ENCODE measurements at regions not wholly inside any gene's neighbourhood (a gene's known extent, or its start where the extent isn't known, plus 50 kb on each side); places are given as distances from the start of the nearest gene placed in this dataset.
A peak's percentile ranks its signal among the peaks of the same experiment; 100 is the strongest.

DNA sequence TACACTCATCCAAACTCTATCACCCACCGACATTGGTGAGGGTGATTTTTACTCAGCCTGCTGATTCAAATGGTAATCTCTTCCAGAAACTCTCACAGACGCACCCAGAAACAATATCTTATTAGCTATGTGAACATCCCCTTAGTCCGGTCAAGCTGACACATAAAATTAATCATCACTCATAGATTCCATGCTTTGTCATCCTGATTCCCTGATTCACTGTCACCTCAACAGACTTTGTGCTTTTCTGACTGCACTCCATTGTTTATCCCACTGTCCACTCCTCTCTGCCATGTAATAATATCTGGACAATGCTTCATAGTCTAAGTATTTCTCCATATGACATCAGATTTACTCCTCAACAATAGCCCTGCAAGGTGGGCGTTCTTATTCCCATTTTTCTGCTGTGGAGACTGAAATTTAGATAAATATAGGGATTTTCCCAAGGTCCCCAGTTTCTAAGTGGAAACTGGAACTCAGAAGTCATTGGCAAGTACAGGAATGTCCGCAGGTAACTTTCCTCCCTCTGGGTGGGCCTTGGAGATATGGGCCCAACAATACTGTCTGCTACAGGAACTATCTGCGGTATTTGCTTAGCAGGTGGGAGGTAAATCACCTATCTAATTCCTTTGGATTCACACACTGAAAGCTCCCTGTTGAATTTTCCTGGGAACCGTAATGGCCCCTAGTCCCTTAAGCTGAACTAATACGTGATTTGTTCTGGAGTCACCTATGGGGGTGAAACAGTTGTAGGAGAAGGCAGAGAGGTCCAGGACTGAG lies 228.6 kb upstream of the BCOR start:
- Mint-ChIP-seq H3K27ac (no peak overlapping the region), H3K4me1 (no peaks in the 10 kb centered on the region), H3K27me3 (ENCODE audit: low read depth, poor library complexity) (peaks cover 13% of the 10 kb centered on the region), H3K36me3 (ENCODE audit: low read depth) (no peaks in the 10 kb centered on the region), H3K4me3 (no peak overlapping the region), H3K9me3 (peaks cover 27% of the 10 kb centered on the region)
- TF ChIP-seq CTCF (IDR thresholded peaks at IDR 0.05): no peak
- DNase-seq: no peak

DNA sequence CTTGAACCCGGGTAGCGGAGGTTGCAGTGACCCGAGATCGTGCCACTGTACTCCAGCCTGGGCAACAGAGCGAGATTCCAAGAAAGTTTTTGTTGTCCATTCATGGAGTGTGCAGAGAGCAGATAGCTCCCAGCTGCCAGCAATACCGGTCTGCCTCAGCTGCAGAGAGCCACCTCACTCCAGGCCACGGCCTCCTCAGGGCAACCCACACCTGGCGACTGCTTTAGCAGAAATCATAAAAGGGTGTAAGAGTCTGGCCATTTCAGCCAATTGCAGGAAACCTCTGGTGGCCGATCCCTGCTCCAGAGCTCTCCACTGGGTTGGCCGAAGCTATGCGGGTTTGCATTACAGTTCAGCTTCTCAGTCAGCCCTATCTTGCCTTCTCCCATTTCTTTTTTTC lies 227.4 kb upstream of the BCOR start:
- H3K4me1 Mint-ChIP-seq: no peaks in the 10 kb centered on the region
- no peak overlapping the region for H3K27ac Mint-ChIP-seq
- TF ChIP-seq CTCF (IDR thresholded peaks at IDR 0.05): no peak
- no peak overlapping the region for H3K4me3 Mint-ChIP-seq
- DNase-seq: no peak
- peaks cover 39% of the 10 kb centered on the region for H3K9me3 Mint-ChIP-seq
- H3K36me3 Mint-ChIP-seq (ENCODE audit: low read depth): no peaks in the 10 kb centered on the region
- H3K27me3 Mint-ChIP-seq (ENCODE audit: low read depth, poor library complexity): peaks cover 13% of the 10 kb centered on the region

DNA sequence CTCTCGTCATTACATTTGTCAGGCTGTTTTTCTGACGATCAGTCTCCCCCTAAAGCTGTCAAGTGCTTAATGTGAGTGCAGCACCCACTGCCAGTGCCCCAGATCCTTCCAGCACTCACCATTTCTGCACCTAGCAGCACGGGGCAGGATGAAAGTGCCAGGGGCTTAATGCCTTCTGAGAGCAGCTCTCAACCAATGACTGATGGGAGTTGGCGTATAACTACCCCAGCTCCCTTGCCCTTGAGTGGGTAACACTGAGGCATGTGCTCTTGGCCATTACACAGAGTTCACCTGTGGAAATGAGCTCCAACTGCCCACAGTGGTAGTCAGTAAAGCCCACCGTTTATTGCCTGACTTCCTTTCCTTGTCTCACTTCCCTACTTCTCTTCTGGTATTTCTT lies 226.2 kb upstream of the BCOR start:
- Mint-ChIP-seq H3K27ac (no peak overlapping the region), H3K36me3 (ENCODE audit: low read depth) (no peaks in the 10 kb centered on the region), H3K4me3 (no peak overlapping the region), H3K9me3 (peaks cover 48% of the 10 kb centered on the region), H3K27me3 (ENCODE audit: low read depth, poor library complexity) (peaks cover 12% of the 10 kb centered on the region), H3K4me1 (peaks cover 3% of the 10 kb centered on the region)
- TF ChIP-seq CTCF (IDR thresholded peaks at IDR 0.05): no peak
- DNase-seq: no peak

DNA sequence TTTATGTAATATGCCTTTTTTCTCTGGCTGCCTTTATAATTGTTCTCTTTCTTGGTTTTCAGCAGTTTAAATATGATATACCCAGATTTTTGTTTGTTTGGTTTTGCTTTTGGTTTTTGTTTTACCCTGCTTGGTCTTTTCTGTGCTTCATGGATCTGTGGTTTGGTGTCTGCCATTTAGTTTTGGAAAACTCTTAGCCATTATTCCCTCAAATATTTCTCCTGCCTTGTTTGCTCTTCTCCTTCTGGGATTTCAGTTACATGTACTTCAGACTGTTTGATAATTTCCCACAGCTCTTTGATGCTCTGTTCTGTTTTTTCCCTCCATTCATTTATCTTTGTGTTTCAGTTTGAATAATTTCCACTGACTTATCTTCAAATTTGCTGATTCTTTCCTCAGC lies 223.1 kb upstream of the BCOR start:
- Mint-ChIP-seq H3K4me1 (peaks cover 14% of the 10 kb centered on the region), H3K27ac (no peak overlapping the region), H3K9me3 (peaks cover 60% of the 10 kb centered on the region), H3K36me3 (ENCODE audit: low read depth) (no peaks in the 10 kb centered on the region), H3K4me3 (no peak overlapping the region), H3K27me3 (ENCODE audit: low read depth, poor library complexity) (peaks cover 6% of the 10 kb centered on the region)
- no peak for TF ChIP-seq CTCF (IDR thresholded peaks at IDR 0.05)
- DNase-seq: no peak

- peaks cover 14% of the 10 kb centered on the region for H3K4me1 Mint-ChIP-seq
- no peaks in the 10 kb centered on the region for H3K36me3 Mint-ChIP-seq (ENCODE audit: low read depth)
- no peak for TF ChIP-seq CTCF (IDR thresholded peaks at IDR 0.05)
- no peak overlapping the region for H3K4me3 Mint-ChIP-seq
- H3K9me3 Mint-ChIP-seq: peaks cover 64% of the 10 kb centered on the region
- no peak for DNase-seq
- H3K27ac Mint-ChIP-seq: no peak overlapping the region
- H3K27me3 Mint-ChIP-seq (ENCODE audit: low read depth, poor library complexity): peaks cover 4% of the 10 kb centered on the region
These were observed 221.0 kb upstream of the BCOR start for GRCh38 chrX:40318801-40319200.

GRCh38 chrX:40318076-40318475 lies 220.3 kb upstream of the BCOR start:
- no peak for DNase-seq
- TF ChIP-seq CTCF (IDR thresholded peaks at IDR 0.05): no peak
- H3K36me3 Mint-ChIP-seq (ENCODE audit: low read depth): no peaks in the 10 kb centered on the region
- H3K4me3 Mint-ChIP-seq: no peak overlapping the region
- H3K9me3 Mint-ChIP-seq: peaks cover 67% of the 10 kb centered on the region
- H3K27me3 Mint-ChIP-seq (ENCODE audit: low read depth, poor library complexity): peaks cover 4% of the 10 kb centered on the region
- H3K27ac Mint-ChIP-seq: peak overlapping the region; percentile 86
- peaks cover 14% of the 10 kb centered on the region for H3K4me1 Mint-ChIP-seq

Measured in nephron progenitor cell (in vitro differentiated cells).